Midbrain (tissue), 1 donor: ENCODE measurements at regions not wholly inside any gene's neighbourhood (a gene's known extent, or its start where the extent isn't known, plus 50 kb on each side); places are given as distances from the start of the nearest gene placed in this dataset.
"Not testable (repeated sequence)": the region's sequence is repeated elsewhere in the genome, so short reads cannot be mapped to it uniquely, and the experiment has no call there.

ENCODE experiments used
- DNase-seq: peaks from one replicate; lab custom pipeline; 2025; lab: John Stamatoyannopoulos, UW

DNA sequence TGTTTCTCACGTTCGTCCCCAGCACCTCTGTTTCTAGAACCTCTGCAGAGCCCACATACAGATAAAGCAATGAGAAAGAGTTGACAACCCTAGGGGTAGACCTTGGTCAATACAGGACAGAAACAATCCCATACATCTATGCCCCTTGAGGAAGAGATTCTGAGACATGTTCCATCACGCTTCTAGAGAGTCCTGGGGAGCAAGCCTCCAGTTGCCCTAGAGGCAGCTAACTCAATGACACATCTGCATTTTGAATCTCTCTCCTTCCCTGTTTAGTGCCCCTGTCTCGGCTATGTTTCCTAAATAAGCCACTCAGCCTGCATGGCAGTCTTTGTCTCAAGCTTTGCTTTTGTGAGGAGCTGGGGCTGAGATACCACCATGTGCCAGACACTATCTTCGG lies 435.3 kb downstream of the CD83 start:
- DNase-seq: no peak

DNA sequence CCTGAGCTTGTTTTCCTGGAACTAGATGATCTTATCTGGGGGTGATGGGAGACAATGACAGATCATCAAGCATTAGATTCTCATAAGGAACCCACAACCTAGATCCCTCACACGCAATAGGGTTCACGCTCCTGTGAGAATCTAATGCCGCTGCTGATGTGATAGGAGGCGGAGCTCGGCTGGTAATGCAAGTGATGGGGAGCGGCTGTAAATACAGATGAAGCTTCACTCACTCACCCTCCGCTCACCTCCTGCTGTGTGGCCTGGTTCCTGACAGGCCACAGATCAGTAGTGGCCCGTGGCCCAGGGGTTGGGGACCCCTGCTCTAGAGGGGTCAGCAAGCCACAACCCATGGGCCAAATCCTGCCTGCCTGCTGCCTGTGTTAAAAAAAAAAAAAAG lies 435.9 kb downstream of the CD83 start:
- no peak for DNase-seq

DNA sequence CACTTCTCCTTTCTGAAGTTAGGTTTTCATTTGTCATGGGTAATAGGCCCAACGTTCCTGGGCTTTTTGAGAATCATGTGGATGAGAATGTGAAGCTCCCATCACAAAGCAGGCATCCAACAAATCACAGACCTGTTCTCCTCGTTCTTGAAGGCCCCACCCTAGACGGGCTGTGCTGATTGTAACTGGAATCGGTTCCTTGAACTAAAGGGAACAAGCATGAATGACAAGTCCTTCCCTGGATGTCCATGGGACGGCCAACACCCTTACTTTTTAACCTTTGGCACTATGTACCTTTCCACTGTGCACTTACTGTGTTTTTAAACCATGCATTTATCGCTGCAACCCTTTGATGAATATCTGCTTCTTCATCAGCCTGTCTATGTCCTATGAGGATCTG lies 438.2 kb downstream of the CD83 start:
- DNase-seq: no peak

DNA sequence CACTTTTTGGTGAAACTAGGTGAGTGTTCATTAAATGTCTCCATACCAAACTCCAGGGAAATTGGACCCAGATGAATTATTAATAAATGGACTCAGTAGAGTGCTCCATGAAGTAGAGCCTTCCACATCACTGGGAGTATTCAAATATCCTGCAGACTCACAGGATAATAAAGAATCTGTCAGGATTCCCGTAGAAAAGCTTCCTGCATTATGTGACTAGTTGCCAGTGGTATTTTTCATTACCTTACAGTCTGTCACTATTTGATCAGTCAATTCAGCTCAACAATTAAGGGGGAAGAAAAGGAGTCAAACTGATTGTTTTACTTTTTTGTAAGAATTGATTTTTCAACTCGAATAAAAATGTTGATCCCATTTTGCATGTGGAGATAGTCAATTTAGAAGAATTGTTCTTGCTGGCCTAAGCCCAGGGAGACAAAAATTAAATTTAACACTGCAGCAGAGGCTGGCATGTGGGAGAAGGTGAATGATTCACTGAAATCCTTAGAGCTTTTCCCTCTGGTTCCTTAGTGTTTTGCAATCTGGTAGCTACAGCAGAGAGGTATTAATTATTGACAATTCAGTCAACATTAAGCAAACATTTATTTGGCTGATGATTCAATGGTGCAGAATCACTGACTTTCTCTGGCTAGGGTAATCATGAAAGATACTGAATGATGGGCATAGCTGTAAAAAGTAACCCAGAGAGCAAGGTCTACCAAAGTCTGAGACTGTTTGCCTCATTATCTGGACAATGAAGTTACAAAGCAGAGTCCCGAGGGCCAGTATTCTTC lies 442.4 kb downstream of the CD83 start:
- no peak for DNase-seq

DNA sequence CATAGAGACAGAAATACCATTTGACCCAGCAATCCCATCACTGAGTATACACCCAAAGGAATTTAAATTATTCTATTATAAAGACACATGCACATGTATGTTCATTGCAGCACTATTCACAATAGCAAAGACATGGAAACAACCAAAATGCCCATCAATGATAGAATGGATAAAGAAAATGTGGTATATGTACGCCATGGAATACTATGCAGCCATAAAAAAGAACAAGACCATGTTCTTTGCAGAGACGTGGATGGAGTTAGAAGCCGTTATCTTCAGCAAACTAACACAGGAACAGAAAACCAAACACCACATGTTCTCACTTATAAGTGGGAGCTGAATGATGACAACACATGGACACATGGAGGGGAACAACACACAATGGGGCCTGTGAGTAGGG lies 444.0 kb downstream of the CD83 start:
- not testable (repeated sequence) for DNase-seq

DNA sequence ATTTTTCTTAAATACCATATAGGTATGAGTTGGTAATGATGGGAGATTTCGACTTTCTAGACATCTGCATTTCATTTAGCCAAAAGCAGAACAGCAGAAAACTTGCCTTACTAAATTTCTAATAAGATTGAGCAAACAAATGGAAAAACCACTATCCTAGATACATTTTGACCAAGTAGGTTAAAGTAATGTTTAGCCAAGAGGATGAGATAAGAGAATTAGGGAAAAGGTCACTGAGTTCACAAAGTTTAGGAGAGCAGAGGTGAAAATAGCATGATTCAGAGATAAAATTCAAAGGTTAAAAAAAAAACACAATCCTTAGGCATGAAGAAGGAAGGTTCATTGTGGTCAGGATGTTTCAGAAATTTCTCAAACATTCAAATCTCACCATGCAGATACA lies 450.3 kb downstream of the CD83 start:
- no peak for DNase-seq

DNA sequence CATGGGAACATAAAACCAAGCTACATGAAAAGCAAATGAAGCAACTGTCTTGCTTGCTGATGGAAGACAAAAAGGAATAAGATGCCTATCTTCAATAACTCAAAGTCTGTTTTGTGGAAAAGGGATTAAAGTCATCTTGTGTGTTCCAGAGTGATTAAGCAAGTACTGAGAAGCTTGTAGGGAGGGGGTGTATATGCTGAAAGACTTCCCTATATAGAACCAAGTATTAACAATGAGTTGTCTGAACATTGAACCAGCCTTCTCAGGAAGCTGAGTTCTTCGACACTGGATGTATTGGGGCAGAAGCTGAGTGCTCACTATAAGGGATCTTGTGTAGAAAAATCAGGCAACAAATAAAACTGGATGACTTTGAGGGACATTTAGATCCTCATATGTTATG lies 451.8 kb downstream of the CD83 start:
- DNase-seq: no peak

DNA sequence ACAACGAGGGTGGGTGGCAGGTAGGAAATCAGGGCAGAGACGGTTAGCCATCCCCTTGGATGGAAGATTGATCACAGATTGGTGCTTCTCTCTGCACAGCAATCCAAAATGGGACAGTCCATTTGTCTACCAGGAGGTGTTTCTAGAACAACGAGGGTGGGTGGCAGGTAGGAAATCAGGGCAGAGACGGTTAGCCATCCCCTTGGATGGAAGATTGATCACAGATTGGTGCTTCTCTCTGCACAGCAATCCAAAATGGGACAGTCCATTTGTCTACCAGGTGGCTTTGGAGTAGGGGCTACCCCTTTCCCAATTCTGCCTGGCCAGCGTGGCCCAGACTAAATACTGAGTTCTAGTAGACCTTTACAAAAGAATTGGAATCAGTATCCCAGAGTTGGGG lies 452.3 kb downstream of the CD83 start:
- not testable (repeated sequence) for DNase-seq

DNA sequence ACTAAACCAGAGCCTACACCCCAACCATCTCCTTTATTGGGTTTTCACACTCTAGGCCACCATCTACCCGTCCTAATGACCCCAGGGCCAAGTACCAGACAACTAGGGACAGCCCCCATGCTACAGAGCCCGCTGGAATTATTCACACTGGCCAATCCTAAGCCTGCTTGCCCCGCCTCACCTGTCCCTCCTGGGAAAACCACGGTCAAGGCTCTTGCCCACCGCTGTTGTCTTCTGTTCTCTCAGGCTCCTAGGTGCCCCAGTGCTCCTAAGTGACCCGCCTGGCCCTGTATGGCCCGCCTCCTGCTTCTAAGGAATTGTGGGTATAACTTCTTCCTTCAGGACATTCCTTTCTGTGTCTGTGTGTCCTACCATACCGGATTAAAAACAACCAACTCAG lies 453.4 kb downstream of the CD83 start:
- no peak for DNase-seq

DNA sequence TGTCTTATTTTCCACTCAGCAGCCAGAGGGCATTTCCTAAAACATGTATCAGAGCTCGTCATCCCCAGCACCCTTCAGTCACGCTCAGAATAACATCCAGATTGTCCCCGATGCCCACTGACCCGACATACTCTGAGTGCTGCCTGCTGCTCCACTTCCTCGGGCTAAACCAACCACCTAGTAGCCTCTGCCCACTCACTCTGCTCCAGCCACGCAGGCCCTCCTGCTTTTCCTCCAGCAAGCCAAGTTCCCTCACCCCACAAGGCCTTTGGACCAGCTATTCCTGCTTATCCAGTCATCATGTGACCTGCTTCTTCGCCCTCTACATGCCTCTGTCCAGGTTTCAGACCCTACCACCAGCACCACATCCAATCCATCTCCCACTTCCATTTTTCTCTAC lies 454.2 kb downstream of the CD83 start:
- no peak for DNase-seq

DNA sequence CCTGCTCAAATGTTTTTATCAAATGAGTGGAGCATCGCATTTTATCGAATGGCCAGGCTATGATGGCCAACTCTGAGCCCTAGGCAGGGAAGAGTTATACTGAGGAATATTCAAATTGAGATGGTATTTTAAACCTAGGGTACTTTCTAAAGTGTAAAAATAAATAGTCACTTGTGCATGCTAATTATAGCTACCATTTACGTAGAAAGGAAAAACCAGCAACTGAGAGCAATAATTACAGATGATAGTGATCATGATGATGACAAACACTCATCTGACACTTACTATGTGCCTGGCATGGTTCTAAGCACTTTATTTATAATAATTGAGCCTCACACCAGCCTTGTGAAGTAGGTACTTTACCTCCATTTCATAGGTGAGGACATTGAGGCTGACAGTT lies 455.7 kb downstream of the CD83 start:
- DNase-seq: no peak

DNA sequence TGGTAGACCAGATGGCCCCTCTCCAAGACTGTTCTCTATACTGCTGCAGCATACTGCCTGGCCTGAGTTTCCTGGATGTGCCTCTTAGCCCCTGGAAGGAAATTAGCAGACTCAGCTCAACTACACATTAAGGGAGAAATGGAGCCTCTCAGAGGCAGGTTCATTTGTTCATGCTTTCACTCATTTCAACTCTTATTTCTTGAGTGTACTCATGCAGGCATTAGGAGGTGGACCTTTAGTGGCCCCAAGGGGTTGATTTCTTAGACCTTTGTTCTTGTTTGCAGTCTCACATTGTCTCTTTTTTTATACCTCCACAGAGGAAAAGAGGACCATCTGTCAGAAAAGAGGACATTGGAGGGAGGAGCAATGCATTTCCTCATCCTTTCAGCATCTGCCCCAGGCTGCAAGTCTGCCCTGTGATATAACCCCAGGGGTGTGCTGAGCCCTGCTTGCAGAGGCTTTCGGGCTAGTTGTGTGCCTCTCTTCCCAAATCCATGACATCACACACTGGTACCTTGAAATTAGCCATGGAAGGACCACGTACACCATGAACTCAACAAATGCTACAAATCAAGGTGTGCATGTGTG lies 456.2 kb downstream of the CD83 start:
- DNase-seq: no peak

DNA sequence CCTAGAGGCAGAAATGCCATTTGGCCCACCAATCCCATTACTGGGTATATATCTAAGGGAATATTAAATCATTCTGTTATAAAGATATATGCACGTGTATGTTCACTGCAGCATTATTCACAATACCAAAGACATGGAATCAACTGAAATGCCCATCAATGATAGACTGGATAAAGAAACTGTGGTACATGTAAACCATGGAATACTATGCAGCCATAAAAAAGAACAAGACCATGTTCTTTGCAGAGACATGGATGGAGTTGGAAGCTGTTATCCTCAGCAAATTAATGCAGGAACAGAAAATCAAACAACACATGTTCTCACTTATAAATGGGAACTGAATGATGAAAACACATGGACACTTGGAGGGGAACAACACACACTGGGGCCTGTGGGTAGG lies 458.4 kb downstream of the CD83 start:
- DNase-seq: no peak

DNA sequence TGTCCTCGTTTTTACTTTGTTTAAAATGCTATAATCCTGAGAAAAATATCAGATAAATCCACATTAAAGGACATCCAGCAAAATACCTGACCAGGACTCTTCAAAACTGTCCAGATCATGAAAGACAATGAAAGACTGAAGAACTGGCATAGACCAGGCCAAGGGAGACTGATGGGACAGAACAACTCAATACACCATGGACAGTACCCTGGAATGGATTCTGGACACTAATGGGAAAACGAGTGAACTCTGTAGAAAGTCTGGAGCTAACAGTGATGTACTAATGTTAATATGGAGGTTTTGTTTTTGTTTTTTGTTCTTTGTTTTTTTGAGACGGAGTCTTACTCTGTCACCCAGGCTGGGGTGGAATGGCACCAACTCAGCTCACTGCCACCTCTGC lies 461.4 kb downstream of the CD83 start:
- no peak for DNase-seq

DNA sequence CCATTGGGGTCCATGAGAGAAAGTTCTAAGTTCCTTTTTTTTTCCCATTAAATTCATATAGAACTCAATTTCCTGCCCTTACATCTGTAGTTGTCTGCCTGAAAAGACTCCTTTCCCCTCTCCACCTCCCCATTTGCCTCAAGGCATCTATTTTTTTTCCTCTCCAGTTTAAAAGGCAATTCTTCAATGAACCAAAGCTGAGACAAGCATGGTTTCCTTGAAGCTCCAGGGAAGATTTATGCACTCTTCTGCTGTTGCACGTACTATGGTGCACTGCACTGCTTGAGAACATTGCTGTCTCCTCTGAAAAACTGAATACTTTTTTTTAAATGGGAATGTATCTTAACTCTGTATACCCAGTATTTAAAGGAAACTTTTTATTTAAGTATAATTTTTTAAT lies 465.2 kb downstream of the CD83 start:
- DNase-seq: no peak

DNA sequence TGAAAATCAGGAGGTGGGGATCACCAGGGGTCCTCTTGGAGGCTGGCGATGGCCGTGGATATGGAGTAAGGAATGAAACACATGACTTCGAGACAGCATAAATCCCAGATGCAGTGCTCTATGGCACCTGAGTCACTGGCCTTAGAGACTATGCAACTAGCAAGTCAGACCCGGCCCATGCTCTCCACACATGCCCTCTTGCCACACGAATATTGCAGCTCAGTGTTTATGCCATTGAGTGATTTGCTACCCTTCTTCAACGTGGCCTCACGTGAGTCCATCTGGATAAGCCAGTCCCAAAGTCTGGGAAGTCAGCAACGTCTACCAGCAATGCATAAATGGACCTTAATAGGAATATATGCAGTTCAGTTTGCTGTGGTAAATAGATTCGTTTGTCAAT lies 466.3 kb downstream of the CD83 start:
- no peak for DNase-seq

DNA sequence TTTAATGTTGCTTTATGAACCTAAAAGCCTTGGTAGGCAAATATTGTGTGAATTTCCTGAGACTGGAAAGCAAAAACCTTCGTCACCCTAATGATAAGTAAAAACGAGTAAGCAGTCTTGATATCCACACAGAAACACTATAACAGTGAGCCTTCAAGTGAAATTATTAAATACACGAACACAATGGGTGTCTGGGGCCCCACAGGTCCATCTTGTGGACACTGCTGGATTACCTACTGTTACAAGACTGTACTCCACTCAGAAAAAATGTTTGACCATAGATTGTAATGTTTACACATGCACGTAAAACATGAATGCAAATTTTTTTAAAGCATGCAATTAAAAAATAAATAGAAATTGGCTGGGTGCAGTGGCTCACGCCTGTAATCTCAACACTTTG lies 466.9 kb downstream of the CD83 start:
- no peak for DNase-seq

DNA sequence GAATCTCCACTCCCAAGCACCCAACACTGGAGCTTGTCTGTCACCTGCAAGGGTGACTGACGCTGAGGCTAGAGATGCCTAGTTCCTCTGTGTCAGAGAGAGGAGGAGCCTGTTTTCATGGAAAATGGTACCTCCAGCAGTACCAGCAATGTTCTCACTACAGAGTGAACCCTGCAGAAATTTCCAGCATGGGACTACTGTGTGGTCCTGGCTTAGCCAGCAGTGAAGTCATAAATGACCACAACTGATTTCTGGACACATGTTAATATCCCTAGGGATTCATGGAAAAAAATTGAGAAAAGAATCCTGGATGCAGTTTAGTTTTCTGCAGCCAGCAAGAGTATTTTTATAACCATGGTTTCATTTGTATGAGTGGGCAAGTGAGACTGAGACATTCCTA lies 468.1 kb downstream of the CD83 start:
- no peak for DNase-seq

DNA sequence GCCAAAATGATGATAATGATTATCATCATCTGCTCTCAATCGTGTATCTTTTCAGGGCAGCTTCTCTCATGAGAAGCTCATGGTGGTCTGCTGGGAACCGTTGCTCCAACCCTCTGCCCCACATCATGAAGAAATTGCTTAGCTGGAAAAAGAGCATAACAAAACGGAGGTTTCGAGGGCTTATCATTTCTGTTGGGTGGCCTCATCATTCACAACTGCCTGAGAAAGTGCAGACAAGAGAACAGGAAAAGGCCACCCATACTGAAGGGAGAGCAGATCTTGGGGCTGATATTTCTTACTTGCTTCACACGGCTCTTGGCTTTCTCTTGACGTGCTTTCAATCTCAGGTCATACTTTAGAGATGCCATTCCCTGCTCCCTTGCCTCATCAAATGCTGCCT lies 471.6 kb downstream of the CD83 start:
- DNase-seq: no peak

DNA sequence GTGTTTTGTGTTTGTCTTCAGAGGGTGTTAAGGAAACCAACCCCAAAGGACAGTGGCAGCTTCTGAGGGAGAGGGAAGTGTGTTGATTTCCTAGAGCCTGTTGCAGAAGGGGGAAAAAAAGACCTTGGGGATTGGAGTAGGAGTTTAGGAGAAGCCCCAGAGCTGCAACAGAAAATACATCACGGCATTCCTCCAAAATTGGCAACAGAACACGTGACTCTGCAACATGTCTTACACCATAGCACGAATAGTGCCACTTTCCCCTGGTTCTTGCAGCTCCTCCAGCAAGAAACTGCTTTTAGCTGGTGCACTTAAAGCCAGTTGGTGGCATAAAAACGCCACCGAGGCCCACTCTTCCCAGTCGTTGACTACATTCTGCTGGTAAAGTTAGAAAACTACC lies 473.0 kb downstream of the CD83 start:
- no peak for DNase-seq

DNA sequence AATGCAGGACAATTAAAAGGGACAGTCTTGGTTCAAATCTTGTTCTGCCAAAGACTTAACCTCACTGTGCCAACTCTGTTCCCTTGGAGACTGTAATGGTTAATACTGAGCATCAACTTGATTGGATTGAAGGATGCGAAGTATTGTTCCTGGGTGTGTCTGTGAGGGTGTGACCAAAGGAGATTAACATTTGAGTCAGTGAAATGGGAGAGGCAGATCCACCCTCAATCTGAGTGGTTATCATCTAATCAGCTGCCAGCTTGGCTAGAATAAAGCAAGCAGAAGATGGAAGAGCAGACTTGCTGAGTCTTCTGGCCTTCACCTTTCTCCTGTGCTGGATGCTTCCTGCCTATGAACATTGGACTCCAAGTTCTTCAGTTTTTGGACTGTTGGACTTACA lies 474.4 kb downstream of the CD83 start:
- no peak for DNase-seq

DNA sequence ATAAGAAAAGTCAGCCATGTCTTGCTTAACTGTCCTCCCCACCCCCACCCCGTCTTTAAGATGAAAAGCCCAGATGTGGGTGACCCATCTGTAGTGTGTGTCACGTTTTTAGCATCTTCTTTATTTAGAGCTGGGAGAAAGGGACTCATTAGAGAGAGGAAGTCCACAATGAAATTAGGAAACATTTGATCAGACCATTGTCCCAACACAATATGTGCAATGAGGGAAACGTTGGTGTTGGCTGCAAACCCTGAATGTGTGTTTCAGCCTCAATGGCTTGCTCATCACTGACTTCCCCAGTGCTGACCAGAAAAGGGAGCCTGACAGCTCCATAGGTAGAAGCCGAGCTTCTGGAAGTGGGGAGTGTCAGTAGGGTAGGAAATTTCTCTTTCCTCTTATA lies 475.7 kb downstream of the CD83 start:
- DNase-seq: no peak

DNA sequence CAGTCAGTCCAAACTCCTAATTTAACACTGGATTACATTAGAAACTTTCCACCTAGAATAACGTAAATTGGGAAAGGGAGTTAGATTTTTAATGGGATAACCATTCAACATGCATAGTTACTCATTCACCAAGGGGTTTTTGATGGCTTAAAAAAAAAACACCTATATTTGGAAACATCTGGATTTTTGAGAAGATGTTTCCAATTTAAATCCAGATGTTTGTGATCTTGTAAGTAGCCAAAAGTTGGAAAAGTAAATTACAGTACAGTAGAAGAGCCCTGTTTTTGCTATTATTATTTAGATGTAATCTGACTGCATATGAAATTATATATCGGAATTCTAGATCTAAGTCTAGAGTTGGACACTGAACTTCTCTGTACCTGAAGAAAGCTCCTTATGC lies 478.2 kb downstream of the CD83 start:
- DNase-seq: no peak

DNA sequence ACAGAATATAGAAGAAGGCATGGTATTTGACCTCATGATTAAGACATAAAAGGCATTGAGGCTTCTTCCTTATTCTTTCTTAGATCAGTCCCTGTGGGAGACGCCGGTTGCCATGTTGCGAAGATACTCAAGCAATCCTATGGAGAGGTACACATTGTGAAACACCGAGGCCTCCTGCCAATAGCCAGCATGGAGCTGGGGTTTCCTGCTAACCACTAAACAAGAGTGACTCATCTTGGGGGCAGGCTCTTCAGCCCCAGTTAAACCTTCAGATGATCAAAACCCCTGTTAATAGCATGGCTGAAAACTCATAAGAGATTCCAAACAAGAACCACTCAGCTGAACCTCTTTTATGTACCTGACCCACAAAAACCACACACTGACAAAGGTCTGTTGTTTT lies 478.8 kb downstream of the CD83 start:
- DNase-seq: no peak
